Iris pigment epithelial cell (primary cell): ENCODE measurements at regions not wholly inside any gene's neighbourhood (a gene's known extent, or its start where the extent isn't known, plus 50 kb on each side); places are given as distances from the start of the nearest gene placed in this dataset.

Experiments
- DNase-seq: peaks from one replicate; pipeline ENCODE4 v3.0.0-alpha.2; 2011; ENCODE audit warnings: low read depth

DNA sequence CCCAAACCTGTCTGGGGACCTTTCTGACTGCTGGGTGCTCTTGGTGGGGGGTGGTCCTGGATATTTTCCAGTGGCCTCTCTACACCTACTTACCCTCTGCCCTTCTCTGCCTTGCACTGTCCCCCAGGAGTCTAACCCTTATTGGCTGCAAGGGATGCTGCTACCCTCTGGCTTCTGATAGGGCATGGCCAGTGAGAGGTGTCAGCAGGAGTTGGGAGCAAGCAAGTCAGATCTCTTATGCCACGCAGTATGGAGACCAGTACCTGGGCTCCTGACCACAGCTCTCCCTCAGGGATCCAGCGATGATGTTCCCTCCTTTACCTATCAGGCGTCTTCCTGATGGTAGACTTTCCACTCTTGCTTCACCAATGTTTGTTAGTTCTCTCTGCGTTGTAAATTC lies 373.7 kb downstream of the SOCS6 start:
- no peak for DNase-seq

- DNase-seq: no peak
Observed at GRCh38 chr18:70659036-70659925, 370.4 kb downstream of the SOCS6 start.

GRCh38 chr18:70653671-70654070 lies 364.8 kb downstream of the SOCS6 start:
- DNase-seq: no peak

DNA sequence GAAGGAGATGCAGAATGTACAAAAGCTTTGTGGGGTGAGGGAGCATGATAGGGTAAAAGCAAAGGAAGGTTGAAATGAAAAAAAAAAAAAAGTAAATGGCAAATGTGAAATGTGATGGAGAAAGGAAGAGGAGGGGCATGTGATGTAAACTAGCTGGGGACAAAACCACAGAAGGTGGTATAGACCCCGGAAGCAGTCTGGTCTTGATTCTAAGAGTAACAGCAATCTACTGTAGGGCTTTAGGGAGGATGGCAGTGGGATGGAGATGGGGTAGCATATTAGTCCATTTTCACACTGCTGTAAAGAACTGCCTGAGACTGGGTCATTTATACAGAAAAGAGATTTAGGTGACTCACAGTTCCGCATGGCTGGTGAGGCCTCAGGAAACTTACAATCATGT lies 362.0 kb downstream of the SOCS6 start:
- DNase-seq: no peak

DNA sequence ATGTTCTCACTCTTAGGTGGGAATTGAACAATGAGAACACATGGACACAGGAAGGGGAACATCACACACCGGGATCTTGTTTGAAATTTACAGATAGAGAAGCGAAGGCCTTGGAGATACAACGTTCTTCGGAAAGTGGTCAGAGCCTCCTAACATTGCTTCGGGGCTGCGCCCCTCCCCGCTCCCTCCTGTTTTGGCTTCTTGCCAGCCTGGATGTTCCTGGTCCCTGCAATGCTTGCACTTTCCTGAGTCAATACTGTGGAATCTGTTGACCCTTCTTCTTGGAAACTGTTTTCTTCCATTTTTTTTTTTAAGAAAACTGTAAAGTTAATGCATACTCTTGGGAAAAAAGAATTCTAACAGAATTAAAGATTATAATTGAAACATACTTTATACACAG lies 360.8 kb downstream of the SOCS6 start:
- no peak for DNase-seq

DNA sequence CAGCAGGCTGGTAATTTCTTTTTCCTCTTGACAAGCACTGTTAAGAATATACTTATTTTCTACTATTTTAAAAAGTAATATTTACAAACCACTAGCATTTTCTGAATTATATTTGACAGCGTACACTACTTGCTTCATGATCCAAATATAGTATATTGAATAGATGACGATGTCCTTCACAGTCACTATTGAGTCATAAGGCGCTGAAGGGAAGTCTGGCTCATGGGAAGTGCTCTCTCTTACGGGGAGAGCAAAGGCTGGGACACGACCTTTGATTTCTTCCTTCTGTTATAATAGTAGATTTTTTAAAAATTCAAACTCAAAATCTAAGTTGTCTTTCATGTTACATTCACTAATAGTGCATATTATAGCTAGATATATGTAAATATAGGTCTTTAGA lies 357.1 kb downstream of the SOCS6 start:
- DNase-seq: no peak

- no peak for DNase-seq
Observed at GRCh38 chr18:70643812-70644211, 355.0 kb downstream of the SOCS6 start.

DNA sequence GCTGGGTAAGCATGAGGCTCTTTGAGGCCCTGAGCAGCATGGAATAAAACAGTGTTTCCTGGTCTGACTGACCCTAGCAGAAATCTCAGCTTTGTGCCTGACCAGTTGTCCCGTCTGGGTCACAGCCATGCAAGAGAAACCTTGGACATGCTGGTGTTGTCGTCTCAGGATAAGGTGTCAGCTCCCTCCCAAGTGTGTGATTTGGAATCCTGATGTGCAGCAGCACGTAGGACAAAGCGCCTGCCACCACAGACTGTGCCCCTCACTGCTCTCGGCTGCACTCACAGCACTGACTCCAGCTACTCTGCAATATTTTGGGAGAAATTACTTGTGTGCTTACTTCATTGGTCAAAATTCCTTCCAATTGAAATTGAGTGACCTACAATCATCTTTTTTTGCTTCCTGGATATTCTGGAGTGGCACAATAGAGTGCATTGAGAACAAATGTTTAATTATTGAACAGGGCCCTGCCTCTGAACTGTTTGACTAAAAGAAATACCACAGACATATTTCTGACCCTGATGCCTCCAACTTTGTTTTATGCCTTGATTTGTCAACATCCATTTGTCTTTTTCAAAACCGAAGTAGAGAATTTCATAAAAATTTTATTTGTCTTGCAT lies 352.4 kb downstream of the SOCS6 start:
- DNase-seq: no peak

GRCh38 chr18:70640336-70640887 lies 351.6 kb downstream of the SOCS6 start:
- no peak for DNase-seq

DNA sequence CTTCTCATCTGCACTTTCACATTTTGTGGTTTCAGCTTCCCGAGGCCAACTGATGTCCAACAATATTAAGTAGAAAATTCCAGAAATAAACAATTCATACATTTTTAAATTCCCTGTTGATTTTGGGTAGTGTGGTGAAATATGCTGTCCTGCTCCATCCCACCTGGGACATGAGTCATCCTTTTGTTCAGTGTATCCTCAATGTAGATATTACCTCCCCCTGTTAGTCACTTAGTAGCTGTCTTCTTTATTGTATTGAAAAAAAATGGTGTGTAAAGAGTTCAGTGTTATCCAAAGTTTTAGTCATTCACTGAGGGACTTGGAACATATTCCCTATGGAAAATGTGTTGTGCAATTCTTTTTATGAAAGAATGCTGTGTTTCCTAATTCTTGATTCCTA lies 348.1 kb downstream of the SOCS6 start:
- DNase-seq: no peak

- no peak for DNase-seq
Observed at GRCh38 chr18:70634576-70635147, 345.8 kb downstream of the SOCS6 start.

- DNase-seq: no peak
Observed at GRCh38 chr18:70627182-70627802, 338.4 kb downstream of the SOCS6 start.

GRCh38 chr18:70622622-70623419 lies 334.0 kb downstream of the SOCS6 start:
- no peak for DNase-seq

DNA sequence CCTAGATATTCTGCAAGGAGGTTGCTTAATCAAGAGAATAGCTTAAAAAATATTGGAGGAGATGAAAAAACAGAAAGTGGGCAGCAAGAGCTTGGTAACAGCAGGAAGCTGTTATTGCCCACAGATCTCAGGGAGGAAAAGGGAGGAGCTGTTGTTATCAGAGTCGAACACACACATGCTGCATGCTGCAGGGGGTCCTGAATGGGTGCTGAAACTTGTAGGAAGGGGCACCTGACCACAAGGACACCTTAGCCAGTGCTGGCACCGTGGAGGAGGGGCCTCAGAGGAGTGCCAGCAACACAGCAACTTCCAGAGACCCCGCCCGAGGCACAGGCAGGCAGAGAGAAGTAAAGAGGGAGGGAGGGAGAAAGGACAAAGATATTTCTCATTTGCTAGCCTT lies 332.9 kb downstream of the SOCS6 start:
- DNase-seq: no peak

DNA sequence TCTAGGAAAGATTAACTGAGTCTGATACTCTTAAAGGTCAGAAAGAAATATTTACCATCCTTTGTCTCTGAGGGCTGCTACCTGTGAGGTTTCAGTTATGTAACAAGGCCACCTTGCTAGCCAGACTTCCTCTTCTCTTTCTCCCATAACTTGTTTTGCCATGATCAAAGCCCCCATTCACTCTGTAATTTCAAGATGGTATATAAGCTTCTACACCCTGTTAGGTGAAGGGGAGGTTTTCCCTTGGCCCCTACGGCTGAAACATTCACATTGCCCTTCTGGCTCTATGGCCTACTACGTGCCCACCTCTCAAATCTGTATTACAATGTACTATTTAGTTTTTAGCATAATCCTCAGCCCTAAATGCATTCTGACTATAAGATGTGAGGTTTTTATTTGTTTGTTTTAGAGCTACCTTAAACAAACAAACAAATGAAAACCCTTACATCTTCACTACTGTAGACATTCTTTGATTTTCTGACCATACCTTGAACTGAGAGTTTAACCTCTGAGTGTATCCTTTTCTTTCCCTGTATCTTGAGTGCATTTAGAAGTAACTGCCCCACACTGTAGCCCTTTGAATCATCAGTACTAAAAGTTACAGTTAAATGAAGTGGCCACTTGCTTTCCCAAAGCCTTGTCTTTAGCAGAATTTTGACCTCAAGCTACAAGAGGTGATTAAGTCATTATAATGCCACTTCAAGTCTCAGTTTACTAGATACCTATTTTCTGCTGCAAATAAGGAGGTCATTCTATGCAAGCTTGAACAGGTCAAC lies 332.2 kb downstream of the SOCS6 start:
- no peak for DNase-seq

- no peak for DNase-seq
Observed at GRCh38 chr18:70617020-70617763, 328.3 kb downstream of the SOCS6 start.

GRCh38 chr18:70600225-70600925 lies 311.5 kb downstream of the SOCS6 start:
- DNase-seq: no peak

- no peak for DNase-seq
Observed at GRCh38 chr18:70598406-70598805, 309.6 kb downstream of the SOCS6 start.

DNA sequence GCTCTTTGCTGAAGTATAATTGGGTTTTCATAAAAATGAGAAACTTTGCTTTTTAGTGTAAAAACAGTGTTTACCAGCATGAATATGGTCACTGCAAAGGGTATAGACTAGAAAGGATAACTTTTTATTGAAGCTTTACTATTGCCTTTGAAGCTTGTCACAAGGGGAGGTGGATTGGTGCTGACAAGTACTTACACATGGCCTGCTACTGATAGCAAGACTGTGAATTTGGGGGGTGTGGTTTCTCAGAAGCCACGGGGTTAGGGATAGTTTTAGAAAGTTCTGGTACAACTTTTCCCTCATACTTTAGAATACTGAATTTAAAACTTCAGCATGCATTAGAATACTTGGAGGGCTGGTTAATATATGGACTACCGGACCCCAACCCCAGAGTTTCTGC lies 294.1 kb downstream of the SOCS6 start:
- DNase-seq: no peak

GRCh38 chr18:70578480-70578879 lies 289.6 kb downstream of the SOCS6 start:
- no peak for DNase-seq
